ENCODE measurements at regions not wholly inside any gene's neighbourhood (a gene's known extent, or its start where the extent isn't known, plus 50 kb on each side); places are given as distances from the start of the nearest gene placed in this dataset.

DNA sequence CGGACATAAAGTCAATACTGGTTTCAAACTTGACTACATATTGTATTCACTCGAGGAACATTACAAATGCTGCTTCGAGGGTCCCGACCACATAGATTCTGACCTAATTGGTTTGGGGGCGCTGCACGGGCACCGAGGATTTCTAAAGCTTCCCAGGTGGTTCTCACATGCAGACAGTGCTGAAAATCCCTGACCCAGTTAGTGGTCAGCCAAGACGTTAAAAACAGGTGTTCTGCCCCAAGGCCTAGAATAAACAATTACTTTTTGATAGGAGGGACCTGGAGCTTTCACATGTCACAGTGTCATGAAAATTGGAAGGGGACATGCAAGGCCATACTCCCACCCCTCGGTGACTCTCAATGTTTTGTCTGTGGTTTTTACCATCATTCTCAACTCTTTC lies 368.9 kb downstream of the RNF144A start:
- TF ChIP-seq EZH2phosphoT487 (IDR thresholded peaks at IDR 0.05; ENCODE audit: borderline replicate concordance, low read length): no peak
- TF ChIP-seq, protein P1, sequence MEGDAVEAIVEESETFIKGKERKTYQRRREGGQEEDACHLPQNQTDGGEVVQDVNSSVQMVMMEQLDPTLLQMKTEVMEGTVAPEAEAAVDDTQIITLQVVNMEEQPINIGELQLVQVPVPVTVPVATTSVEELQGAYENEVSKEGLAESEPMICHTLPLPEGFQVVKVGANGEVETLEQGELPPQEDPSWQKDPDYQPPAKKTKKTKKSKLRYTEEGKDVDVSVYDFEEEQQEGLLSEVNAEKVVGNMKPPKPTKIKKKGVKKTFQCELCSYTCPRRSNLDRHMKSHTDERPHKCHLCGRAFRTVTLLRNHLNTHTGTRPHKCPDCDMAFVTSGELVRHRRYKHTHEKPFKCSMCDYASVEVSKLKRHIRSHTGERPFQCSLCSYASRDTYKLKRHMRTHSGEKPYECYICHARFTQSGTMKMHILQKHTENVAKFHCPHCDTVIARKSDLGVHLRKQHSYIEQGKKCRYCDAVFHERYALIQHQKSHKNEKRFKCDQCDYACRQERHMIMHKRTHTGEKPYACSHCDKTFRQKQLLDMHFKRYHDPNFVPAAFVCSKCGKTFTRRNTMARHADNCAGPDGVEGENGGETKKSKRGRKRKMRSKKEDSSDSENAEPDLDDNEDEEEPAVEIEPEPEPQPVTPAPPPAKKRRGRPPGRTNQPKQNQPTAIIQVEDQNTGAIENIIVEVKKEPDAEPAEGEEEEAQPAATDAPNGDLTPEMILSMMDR (IDR thresholded peaks at IDR 0.05; ENCODE audit: low read depth, low read length, poor library complexity, severe bottlenecking): no peak
- Histone ChIP-seq H3F3A (ENCODE audit: control insufficient read depth, insufficient read depth) (no peaks in the 10 kb centered on the region), H3K36me3 (ENCODE audit: control insufficient read depth, low read length) (no peaks in the 10 kb centered on the region), H3K4me1 (ENCODE audit: control insufficient read depth, low read length) (no peaks in the 10 kb centered on the region), H3K27me3 (ENCODE audit: control insufficient read depth, low read length) (no peaks in the 10 kb centered on the region), H3K4me3 (ENCODE audit: low read length) (no peak overlapping the region), H3K9me3 (ENCODE audit: control insufficient read depth, insufficient read depth, low read length) (no peaks in the 10 kb centered on the region), H3K27ac (ENCODE audit: low read depth, low read length) (no peak overlapping the region), H3K9me2 (replicated peaks; ENCODE audit: control insufficient read depth, low read length) (no peaks in the 10 kb centered on the region), H3K79me2 (ENCODE audit: control insufficient read depth, low read length) (no peaks in the 10 kb centered on the region), H4K20me1 (ENCODE audit: control insufficient read depth, insufficient read depth, low read depth, low read length) (no peaks in the 10 kb centered on the region), H3K4me2 (ENCODE audit: low read length) (no peak overlapping the region)

DNA sequence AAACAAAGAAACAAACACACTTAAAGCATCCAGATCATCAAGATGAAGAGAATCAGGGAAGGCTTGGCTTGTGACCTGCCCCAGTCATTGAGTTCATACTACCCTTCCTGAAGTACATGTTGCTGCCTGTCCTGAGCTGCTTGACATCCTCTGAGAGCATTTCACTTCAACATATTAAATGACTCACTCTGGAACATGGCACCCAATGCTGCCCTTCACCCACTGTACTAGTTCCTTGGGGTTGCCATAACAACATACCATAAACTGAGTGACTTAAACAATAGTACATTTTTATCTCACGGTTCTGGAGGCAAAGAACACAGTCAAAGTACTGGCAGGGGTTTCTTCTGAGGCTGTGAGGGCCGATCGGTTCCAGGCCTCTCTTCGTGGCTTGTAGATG lies 371.3 kb downstream of the RNF144A start:
- Histone ChIP-seq H3K36me3 (ENCODE audit: control insufficient read depth, low read length) (no peaks in the 10 kb centered on the region), H3K9me3 (ENCODE audit: control insufficient read depth, insufficient read depth, low read length) (no peaks in the 10 kb centered on the region), H3K27ac (ENCODE audit: low read depth, low read length) (no peak overlapping the region), H3F3A (ENCODE audit: control insufficient read depth, insufficient read depth) (no peaks in the 10 kb centered on the region), H4K20me1 (ENCODE audit: control insufficient read depth, insufficient read depth, low read depth, low read length) (no peaks in the 10 kb centered on the region), H3K27me3 (ENCODE audit: control insufficient read depth, low read length) (no peaks in the 10 kb centered on the region), H3K79me2 (ENCODE audit: control insufficient read depth, low read length) (no peaks in the 10 kb centered on the region), H3K9me2 (replicated peaks; ENCODE audit: control insufficient read depth, low read length) (no peaks in the 10 kb centered on the region; the same call in 1 of the 2 replicates), H3K4me2 (ENCODE audit: low read length) (no peak overlapping the region), H3K4me1 (ENCODE audit: control insufficient read depth, low read length) (no peaks in the 10 kb centered on the region), H3K4me3 (ENCODE audit: low read length) (no peak overlapping the region)
- no peak for TF ChIP-seq EZH2phosphoT487 (IDR thresholded peaks at IDR 0.05; ENCODE audit: borderline replicate concordance, low read length)
- TF ChIP-seq, protein P1 (IDR thresholded peaks at IDR 0.05; ENCODE audit: low read depth, low read length, poor library complexity, severe bottlenecking): no peak

- H3K4me1 ChIP-seq (ENCODE audit: control insufficient read depth, low read length): no peaks in the 10 kb centered on the region
- no peak overlapping the region for H3K4me2 ChIP-seq (ENCODE audit: low read length)
- H3K79me2 ChIP-seq (ENCODE audit: control insufficient read depth, low read length): no peaks in the 10 kb centered on the region
- H3K9me3 ChIP-seq (ENCODE audit: control insufficient read depth, insufficient read depth, low read length): no peaks in the 10 kb centered on the region
- H4K20me1 ChIP-seq (ENCODE audit: control insufficient read depth, insufficient read depth, low read depth, low read length): no peaks in the 10 kb centered on the region
- H3K9me2 ChIP-seq (replicated peaks; ENCODE audit: control insufficient read depth, low read length): no peaks in the 10 kb centered on the region; the same call in 1 of the 2 replicates
- TF ChIP-seq, protein P1 (IDR thresholded peaks at IDR 0.05; ENCODE audit: low read depth, low read length, poor library complexity, severe bottlenecking): no peak
- TF ChIP-seq EZH2phosphoT487 (IDR thresholded peaks at IDR 0.05; ENCODE audit: borderline replicate concordance, low read length): no peak
- no peak overlapping the region for H3K4me3 ChIP-seq (ENCODE audit: low read length)
- no peak overlapping the region for H3K27ac ChIP-seq (ENCODE audit: low read depth, low read length)
- H3K27me3 ChIP-seq (ENCODE audit: control insufficient read depth, low read length): no peaks in the 10 kb centered on the region
- no peaks in the 10 kb centered on the region for H3K36me3 ChIP-seq (ENCODE audit: control insufficient read depth, low read length)
- no peaks in the 10 kb centered on the region for H3F3A ChIP-seq (ENCODE audit: control insufficient read depth, insufficient read depth)
These were observed 372.5 kb downstream of the RNF144A start for GRCh38 chr2:7289697-7290096.

Data from DOHH2 (cell line).